ENCODE measurements at regions not wholly inside any gene's neighbourhood (a gene's known extent, or its start where the extent isn't known, plus 50 kb on each side); places are given as distances from the start of the nearest gene placed in this dataset.

- H3K27me3 Mint-ChIP-seq (ENCODE audit: low read depth), result no peaks in the 10 kb centered on the region; the same call in 1 of the 2 replicates
- no peak for ATAC-seq
- CTCF ChIA-PET, result no interaction called here
Measured at GRCh38 chr1:213573648-213574009, 414.1 kb upstream of the PROX1 start.

More at GRCh38 chr1:213573648-213574009, 414.1 kb upstream of the PROX1 start:
- POLR2A ChIA-PET, result no interaction called here
- DNase-seq (ENCODE audit: low spot score), result no peak
- Mint-ChIP-seq H3K36me3 (no peaks in the 10 kb centered on the region), H3K9me3 (peaks cover 14% of the 10 kb centered on the region), H3K4me1 (no peaks in the 10 kb centered on the region), H3K4me3 (no peak overlapping the region), H3K27ac (no peak overlapping the region)
- TF ChIP-seq STAT6 (CRISPR knock-in tag; conservative IDR thresholded peaks at IDR 0.05; ENCODE audit: low read depth), result no peak
- no peak for TF ChIP-seq ZBTB43 (CRISPR knock-in tag; IDR thresholded peaks at IDR 0.05)
- no peak for TF ChIP-seq CREB1 (CRISPR knock-in tag; IDR thresholded peaks at IDR 0.05)
- TF ChIP-seq IRF1 (CRISPR knock-in tag; IDR thresholded peaks at IDR 0.05), result no peak
- TF ChIP-seq IRF2 (CRISPR knock-in tag; IDR thresholded peaks at IDR 0.05; ENCODE audit: borderline replicate concordance, low read depth), result no peak
- TF ChIP-seq GRHL2 (CRISPR knock-in tag; IDR thresholded peaks at IDR 0.05; ENCODE audit: insufficient replicate concordance, severe bottlenecking), result no peak
- TF ChIP-seq PREB (CRISPR knock-in tag; IDR thresholded peaks at IDR 0.05; ENCODE audit: borderline replicate concordance), result no peak
- no peak for TF ChIP-seq JAZF1 (CRISPR knock-in tag; IDR thresholded peaks at IDR 0.05)
- no peak for TF ChIP-seq ARID4B (CRISPR knock-in tag; IDR thresholded peaks at IDR 0.05; ENCODE audit: borderline replicate concordance)
- no peak for TF ChIP-seq CDX4 (CRISPR knock-in tag; IDR thresholded peaks at IDR 0.05; ENCODE audit: borderline replicate concordance)
- no peak for TF ChIP-seq SP1 (CRISPR knock-in tag; conservative IDR thresholded peaks at IDR 0.05)
- no peak for TF ChIP-seq ATF2 (CRISPR knock-in tag; IDR thresholded peaks at IDR 0.05; ENCODE audit: borderline replicate concordance, low read depth)
- no peak for TF ChIP-seq ERG (CRISPR knock-in tag; IDR thresholded peaks at IDR 0.05)
- TF ChIP-seq ZNF512 (CRISPR knock-in tag; IDR thresholded peaks at IDR 0.05; ENCODE audit: borderline replicate concordance), result no peak
- no peak for TF ChIP-seq AR (CRISPR knock-in tag; IDR thresholded peaks at IDR 0.05)
- no peak for TF ChIP-seq TP53 (CRISPR knock-in tag; IDR thresholded peaks at IDR 0.05)
